ENCODE measurements at regions not wholly inside any gene's neighbourhood (a gene's known extent, or its start where the extent isn't known, plus 50 kb on each side); places are given as distances from the start of the nearest gene placed in this dataset.

DNA sequence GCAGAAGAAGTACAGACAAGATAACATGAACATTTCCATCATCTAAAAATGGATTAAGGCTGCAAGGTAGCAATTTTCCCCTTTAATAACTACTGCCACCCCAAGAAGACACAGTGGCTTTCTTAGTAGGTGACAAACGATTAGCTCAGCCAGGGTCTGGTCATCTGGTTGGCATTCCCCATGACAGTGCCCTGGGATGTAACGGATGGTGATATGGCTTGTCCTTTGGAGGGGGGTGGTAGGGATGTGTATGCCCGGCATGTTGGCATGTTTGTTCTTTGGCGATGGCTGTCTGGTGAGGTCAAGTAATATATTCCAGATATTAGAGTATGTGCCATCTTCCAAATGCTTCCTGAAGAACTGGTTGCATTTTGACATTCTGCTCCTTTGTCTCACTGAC, 135.6 kb upstream of the ZNF536 start:
- Histone ChIP-seq H3K36me3 (ENCODE audit: low read depth) (no peaks in the 10 kb centered on the region), H3K4me3 (ENCODE audit: severe bottlenecking) (no peak overlapping the region), H3K27me3 (ENCODE audit: insufficient read depth, poor library complexity, severe bottlenecking) (peaks cover 23% of the 10 kb centered on the region), H3K9me3 (ENCODE audit: severe bottlenecking) (no peaks in the 10 kb centered on the region), H3K4me1 (ENCODE audit: insufficient read depth, poor library complexity, severe bottlenecking) (no peaks in the 10 kb centered on the region), H3K27ac (ENCODE audit: poor library complexity, severe bottlenecking) (no peak overlapping the region)
- ATAC-seq (ENCODE audit: low read depth) (no peak), DNase-seq (ENCODE audit: low spot score) (no peak)
- TF ChIP-seq, protein P1, sequence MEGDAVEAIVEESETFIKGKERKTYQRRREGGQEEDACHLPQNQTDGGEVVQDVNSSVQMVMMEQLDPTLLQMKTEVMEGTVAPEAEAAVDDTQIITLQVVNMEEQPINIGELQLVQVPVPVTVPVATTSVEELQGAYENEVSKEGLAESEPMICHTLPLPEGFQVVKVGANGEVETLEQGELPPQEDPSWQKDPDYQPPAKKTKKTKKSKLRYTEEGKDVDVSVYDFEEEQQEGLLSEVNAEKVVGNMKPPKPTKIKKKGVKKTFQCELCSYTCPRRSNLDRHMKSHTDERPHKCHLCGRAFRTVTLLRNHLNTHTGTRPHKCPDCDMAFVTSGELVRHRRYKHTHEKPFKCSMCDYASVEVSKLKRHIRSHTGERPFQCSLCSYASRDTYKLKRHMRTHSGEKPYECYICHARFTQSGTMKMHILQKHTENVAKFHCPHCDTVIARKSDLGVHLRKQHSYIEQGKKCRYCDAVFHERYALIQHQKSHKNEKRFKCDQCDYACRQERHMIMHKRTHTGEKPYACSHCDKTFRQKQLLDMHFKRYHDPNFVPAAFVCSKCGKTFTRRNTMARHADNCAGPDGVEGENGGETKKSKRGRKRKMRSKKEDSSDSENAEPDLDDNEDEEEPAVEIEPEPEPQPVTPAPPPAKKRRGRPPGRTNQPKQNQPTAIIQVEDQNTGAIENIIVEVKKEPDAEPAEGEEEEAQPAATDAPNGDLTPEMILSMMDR (IDR thresholded peaks at IDR 0.05; ENCODE audit: poor library complexity, severe bottlenecking) = no peak

- Histone ChIP-seq H3K27ac (ENCODE audit: poor library complexity, severe bottlenecking) (no peak overlapping the region), H3K36me3 (ENCODE audit: low read depth) (no peaks in the 10 kb centered on the region), H3K27me3 (ENCODE audit: insufficient read depth, poor library complexity, severe bottlenecking) (peaks cover 23% of the 10 kb centered on the region), H3K4me1 (ENCODE audit: insufficient read depth, poor library complexity, severe bottlenecking) (no peaks in the 10 kb centered on the region), H3K9me3 (ENCODE audit: severe bottlenecking) (no peaks in the 10 kb centered on the region), H3K4me3 (ENCODE audit: severe bottlenecking) (no peak overlapping the region)
- ATAC-seq (ENCODE audit: low read depth) = no peak
- no peak for DNase-seq (ENCODE audit: low spot score)
- TF ChIP-seq, protein P1 (IDR thresholded peaks at IDR 0.05; ENCODE audit: poor library complexity, severe bottlenecking) = no peak
Observed at GRCh38 chr19:30237140-30237539, 135.0 kb upstream of the ZNF536 start.

- ATAC-seq (ENCODE audit: low read depth) (no peak), DNase-seq (ENCODE audit: low spot score) (no peak)
- Histone ChIP-seq H3K9me3 (ENCODE audit: severe bottlenecking) (no peaks in the 10 kb centered on the region), H3K27ac (ENCODE audit: poor library complexity, severe bottlenecking) (no peak overlapping the region), H3K36me3 (ENCODE audit: low read depth) (no peaks in the 10 kb centered on the region), H3K27me3 (ENCODE audit: insufficient read depth, poor library complexity, severe bottlenecking) (peaks cover 12% of the 10 kb centered on the region), H3K4me3 (ENCODE audit: severe bottlenecking) (no peak overlapping the region), H3K4me1 (ENCODE audit: insufficient read depth, poor library complexity, severe bottlenecking) (no peaks in the 10 kb centered on the region)
- TF ChIP-seq, protein P1 (IDR thresholded peaks at IDR 0.05; ENCODE audit: poor library complexity, severe bottlenecking) = no peak
Observed at GRCh38 chr19:30240904-30241695, 131.1 kb upstream of the ZNF536 start.

- Histone ChIP-seq H3K4me3 (ENCODE audit: severe bottlenecking) (no peak overlapping the region), H3K27ac (ENCODE audit: poor library complexity, severe bottlenecking) (no peak overlapping the region), H3K4me1 (ENCODE audit: insufficient read depth, poor library complexity, severe bottlenecking) (no peaks in the 10 kb centered on the region), H3K27me3 (ENCODE audit: insufficient read depth, poor library complexity, severe bottlenecking) (peaks cover 3% of the 10 kb centered on the region), H3K9me3 (ENCODE audit: severe bottlenecking) (no peaks in the 10 kb centered on the region), H3K36me3 (ENCODE audit: low read depth) (no peaks in the 10 kb centered on the region)
- TF ChIP-seq, protein P1 (IDR thresholded peaks at IDR 0.05; ENCODE audit: poor library complexity, severe bottlenecking) = no peak
- ATAC-seq (ENCODE audit: low read depth) = no peak
- no peak for DNase-seq (ENCODE audit: low spot score)
Observed at GRCh38 chr19:30244533-30244932, 127.7 kb upstream of the ZNF536 start.

DNA sequence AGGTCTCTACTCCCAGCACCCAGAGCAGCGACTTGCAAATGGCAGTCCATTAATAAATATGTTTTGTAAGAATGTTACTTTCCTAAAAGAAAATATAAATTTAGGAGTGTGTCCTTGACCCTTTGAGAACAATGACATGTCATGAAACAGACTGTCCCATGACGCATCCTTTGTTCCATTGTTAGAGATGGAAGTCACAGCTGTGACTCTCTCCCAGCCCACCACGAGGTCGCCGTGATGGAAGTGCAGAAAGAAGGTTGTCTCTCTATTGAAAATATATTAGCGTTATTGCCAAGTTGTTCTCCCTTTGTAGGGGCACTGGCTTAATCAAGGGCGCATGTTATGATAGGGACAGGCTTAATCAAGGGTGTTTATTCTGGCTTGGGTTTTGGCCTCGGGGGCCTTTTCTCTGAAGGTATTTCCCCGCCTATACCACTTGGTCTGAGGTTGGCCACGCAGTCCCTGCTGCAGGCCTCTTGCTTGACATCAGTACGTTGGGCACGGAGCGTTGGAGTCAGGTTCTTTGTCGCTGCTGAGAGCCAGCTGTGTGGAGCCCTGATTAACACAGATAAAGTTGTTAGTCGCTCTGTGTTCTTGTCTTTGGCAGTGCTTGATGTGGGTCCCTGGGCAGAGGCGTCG, 126.7 kb upstream of the ZNF536 start:
- Histone ChIP-seq H3K27ac (ENCODE audit: poor library complexity, severe bottlenecking) (no peak overlapping the region), H3K4me1 (ENCODE audit: insufficient read depth, poor library complexity, severe bottlenecking) (no peaks in the 10 kb centered on the region), H3K9me3 (ENCODE audit: severe bottlenecking) (no peaks in the 10 kb centered on the region), H3K27me3 (ENCODE audit: insufficient read depth, poor library complexity, severe bottlenecking) (peaks cover 3% of the 10 kb centered on the region), H3K36me3 (ENCODE audit: low read depth) (no peaks in the 10 kb centered on the region), H3K4me3 (ENCODE audit: severe bottlenecking) (no peak overlapping the region)
- TF ChIP-seq, protein P1 (IDR thresholded peaks at IDR 0.05; ENCODE audit: poor library complexity, severe bottlenecking) = no peak
- ATAC-seq (ENCODE audit: low read depth) = no peak
- DNase-seq (ENCODE audit: low spot score) = no peak

Data from RWPE2 (cell line).